Tibial nerve (tissue), 4 donors: ENCODE measurements at regions not wholly inside any gene's neighbourhood (a gene's known extent, or its start where the extent isn't known, plus 50 kb on each side); places are given as distances from the start of the nearest gene placed in this dataset.

ENCODE experiments used
- EP300 ChIP-seq, 2 donors: sonication (generic); formaldehyde crosslinking; IDR thresholded peaks; one replicate each; pipeline ENCODE4 v1.6.1; 2017; ENCODE audit warnings: antibody characterized with exemption in 2 of 2, mild to moderate bottlenecking in 1 of 2
- POLR2A ChIP-seq, 2 donors: fragments of 450-650 bp; IDR thresholded peaks; one replicate each; pipeline ENCODE4 v1.6.1; 2017; ENCODE audit warnings: antibody characterized with exemption in 2 of 2, mild to moderate bottlenecking in 2 of 2, moderate library complexity in 2 of 2
- TF ChIP-seq, protein P1 (sequence below), 5 experiments: fragments of 200-600 bp in 3 of 5; fragments of 450-650 bp in 2 of 5; sonication (generic) in 3 of 5; IDR thresholded peaks; one replicate each; pipeline ENCODE4 v1.5.1; 2016 to 2019; ENCODE audit warnings: antibody characterized with exemption in 5 of 5, mild to moderate bottlenecking in 3 of 5, moderate library complexity in 2 of 5

DNA sequence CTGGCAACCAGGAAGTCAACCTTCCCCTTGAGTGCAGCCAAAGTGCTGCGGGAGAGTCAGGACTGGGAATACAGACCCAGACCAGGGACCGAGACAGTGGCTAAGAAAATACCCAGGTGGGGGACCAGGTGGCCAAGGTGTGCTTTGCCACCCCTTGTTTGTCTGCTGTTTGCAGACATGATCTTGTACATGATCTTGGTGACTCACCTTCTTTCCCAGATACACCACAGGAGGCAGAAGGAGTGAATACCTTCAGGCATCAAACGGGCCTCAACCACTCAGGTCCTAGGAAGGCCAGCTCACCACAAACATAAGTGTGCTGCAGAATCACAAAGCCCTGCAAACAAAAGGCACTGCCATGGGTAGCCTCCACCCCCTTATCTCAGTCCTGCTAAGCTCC lies 62.0 kb downstream of the CNGA2 start:
- TF ChIP-seq, protein P1, sequence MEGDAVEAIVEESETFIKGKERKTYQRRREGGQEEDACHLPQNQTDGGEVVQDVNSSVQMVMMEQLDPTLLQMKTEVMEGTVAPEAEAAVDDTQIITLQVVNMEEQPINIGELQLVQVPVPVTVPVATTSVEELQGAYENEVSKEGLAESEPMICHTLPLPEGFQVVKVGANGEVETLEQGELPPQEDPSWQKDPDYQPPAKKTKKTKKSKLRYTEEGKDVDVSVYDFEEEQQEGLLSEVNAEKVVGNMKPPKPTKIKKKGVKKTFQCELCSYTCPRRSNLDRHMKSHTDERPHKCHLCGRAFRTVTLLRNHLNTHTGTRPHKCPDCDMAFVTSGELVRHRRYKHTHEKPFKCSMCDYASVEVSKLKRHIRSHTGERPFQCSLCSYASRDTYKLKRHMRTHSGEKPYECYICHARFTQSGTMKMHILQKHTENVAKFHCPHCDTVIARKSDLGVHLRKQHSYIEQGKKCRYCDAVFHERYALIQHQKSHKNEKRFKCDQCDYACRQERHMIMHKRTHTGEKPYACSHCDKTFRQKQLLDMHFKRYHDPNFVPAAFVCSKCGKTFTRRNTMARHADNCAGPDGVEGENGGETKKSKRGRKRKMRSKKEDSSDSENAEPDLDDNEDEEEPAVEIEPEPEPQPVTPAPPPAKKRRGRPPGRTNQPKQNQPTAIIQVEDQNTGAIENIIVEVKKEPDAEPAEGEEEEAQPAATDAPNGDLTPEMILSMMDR (IDR thresholded peaks at IDR 0.05), result no peak
- TF ChIP-seq POLR2A (IDR thresholded peaks at IDR 0.05), result no peak
- no peak for TF ChIP-seq EP300 (IDR thresholded peaks at IDR 0.05)
